Loucy (cell line): ENCODE measurements at regions not wholly inside any gene's neighbourhood (a gene's known extent, or its start where the extent isn't known, plus 50 kb on each side); places are given as distances from the start of the nearest gene placed in this dataset.

Experiments used
- EZH2phosphoT487 ChIP-seq: fragments of 200-600 bp; IDR thresholded peaks from 2 replicates; pipeline ENCODE4 v1.6.1; 2018; ENCODE audit warnings: antibody characterized with exemption, mild to moderate bottlenecking, moderate library complexity, borderline replicate concordance
- TF ChIP-seq, protein P1 (sequence below): fragments of 200-600 bp; sonication (generic); conservative IDR thresholded peaks from 2 replicates; pipeline ENCODE4 v1.5.1; 2014; ENCODE audit warnings: mild to moderate bottlenecking, antibody characterized with exemption, low read length

- TF ChIP-seq EZH2phosphoT487, result no peak
- TF ChIP-seq, protein P1, sequence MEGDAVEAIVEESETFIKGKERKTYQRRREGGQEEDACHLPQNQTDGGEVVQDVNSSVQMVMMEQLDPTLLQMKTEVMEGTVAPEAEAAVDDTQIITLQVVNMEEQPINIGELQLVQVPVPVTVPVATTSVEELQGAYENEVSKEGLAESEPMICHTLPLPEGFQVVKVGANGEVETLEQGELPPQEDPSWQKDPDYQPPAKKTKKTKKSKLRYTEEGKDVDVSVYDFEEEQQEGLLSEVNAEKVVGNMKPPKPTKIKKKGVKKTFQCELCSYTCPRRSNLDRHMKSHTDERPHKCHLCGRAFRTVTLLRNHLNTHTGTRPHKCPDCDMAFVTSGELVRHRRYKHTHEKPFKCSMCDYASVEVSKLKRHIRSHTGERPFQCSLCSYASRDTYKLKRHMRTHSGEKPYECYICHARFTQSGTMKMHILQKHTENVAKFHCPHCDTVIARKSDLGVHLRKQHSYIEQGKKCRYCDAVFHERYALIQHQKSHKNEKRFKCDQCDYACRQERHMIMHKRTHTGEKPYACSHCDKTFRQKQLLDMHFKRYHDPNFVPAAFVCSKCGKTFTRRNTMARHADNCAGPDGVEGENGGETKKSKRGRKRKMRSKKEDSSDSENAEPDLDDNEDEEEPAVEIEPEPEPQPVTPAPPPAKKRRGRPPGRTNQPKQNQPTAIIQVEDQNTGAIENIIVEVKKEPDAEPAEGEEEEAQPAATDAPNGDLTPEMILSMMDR, result peak; percentile 19; the same call in 1 of the 2 replicates
Measured at GRCh38 chr4:189285377-189285776, 655.3 kb upstream of the FRG1 start.
